ENCODE measurements at regions not wholly inside any gene's neighbourhood (a gene's known extent, or its start where the extent isn't known, plus 50 kb on each side); places are given as distances from the start of the nearest gene placed in this dataset.
"Not testable (repeated sequence)": the region's sequence is repeated elsewhere in the genome, so short reads cannot be mapped to it uniquely, and the experiment has no call there.

DNA sequence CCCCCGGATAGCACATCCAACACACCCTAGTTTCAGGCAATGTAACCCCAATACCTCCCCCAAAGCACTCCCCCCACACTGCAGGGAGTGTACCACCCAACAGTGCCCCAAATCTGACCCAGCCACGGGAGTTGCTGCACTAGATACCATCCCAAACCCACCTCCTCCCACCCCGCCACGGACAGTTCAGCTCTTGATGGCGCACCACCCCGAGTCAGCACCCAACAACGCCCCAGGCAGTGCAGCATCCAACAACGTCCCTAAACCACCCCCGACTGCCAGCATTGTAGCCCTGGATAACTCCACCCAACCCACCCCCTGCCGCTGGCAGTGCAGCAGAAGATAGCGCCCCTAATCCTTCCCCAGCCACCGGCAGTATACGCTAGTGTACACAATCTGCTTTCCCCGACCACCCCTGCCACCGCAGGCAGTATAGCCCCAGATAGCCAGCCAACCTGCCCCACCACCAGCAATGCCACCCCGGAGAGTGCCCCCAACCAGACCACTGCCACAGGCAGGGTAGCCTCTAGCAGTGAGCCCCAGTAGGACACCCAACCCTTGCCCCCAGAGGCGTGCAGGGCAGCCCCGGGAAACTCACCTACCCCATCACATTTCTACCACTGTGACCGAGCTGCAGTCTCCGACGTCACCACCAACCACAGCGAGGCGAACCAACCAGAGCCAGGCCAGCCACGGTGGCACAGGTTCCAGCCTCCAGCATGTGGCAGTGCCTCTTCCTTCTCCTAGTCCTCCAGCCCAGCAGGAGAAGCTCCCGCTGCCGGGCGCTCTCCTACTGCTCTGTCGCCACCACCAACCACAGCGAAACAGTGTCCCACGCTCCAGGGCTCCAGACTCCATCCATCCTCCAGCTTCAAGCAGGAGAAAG is 178.1 kb downstream of the POTEB3 start:
- no peak for FAIRE-seq

DNA sequence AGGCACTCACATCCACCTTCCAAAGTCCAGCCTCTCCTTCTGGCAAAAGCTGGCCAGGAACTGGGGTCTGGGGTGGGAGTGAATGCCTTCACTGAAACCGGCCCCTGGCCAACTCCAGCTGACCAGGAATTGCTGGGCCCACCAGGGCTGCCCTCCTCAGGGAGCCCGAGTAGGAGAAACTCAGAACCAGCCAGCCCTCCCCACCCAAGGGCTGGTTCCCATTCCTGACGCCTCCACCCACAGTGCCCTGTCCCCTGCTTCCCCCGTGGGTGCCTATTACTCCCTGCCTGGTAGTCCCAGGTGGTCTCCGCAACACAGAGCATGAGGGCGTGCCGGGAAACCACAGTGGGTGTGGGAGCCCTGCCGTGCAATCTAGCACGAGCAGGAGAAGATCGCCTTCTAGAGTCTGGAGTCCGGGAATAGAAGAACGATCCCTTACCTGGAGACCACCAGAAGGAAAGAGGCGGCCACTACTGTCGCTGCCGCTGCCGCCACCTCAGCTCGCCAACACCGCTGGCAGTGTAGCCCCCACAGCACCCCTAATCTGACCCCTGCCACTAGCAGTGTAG is 178.8 kb downstream of the POTEB3 start:
- FAIRE-seq = no peak

GRCh38 chr15:21260966-21261395 is 179.3 kb downstream of the POTEB3 start:
- FAIRE-seq = no peak

GRCh38 chr15:21258635-21259034 is 181.7 kb downstream of the POTEB3 start:
- FAIRE-seq = not testable (repeated sequence)

- not testable (repeated sequence) for FAIRE-seq
Measured at GRCh38 chr15:21249508-21250019, 190.7 kb downstream of the POTEB3 start.
